ENCODE measurements at regions not wholly inside any gene's neighbourhood (a gene's known extent, or its start where the extent isn't known, plus 50 kb on each side); places are given as distances from the start of the nearest gene placed in this dataset.

DNA sequence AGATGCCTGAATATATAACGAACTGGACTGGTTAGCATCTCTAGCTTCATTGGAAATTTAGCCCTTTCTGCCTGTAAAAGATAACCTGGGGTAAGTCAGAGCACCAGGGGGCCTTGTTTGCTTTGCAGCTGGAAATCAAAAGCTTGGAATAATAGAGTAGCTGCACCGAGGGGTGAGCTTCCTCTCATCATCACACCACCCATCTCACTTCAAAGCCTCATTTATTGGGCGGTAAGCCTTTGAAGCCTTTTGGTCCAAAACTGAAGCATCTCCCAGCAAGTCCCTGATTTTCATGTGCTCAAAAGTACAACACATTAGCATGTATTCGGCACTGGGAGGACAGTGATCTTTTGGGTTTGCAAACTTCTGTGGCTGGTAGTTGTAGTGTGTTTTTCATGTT is 405.1 kb downstream of the FOXO1 start:
- no peak overlapping the region for H2AFZ ChIP-seq
- H3F3A ChIP-seq (replicated peaks; ENCODE audit: low read depth) = no peaks in the 10 kb centered on the region
- no peak overlapping the region for H3K4me3 ChIP-seq
- no peaks in the 10 kb centered on the region for H3K36me3 ChIP-seq (ENCODE audit: insufficient read depth)
- no peak overlapping the region for H3K4me2 ChIP-seq
- H3K4me3 Mint-ChIP-seq = no peak overlapping the region
- H3K27ac ChIP-seq (ENCODE audit: low read depth) = no peak overlapping the region
- 0 out of 2 replicates have a peak, but pooled peaks cover 7% of the 10 kb centered on the region for H3K4me1 ChIP-seq (ENCODE audit: insufficient read depth)
- DNase-seq (ENCODE audit: low spot score) = no peak
- H4K20me1 ChIP-seq (replicated peaks; ENCODE audit: insufficient read depth) = no peaks in the 10 kb centered on the region
- no peaks in the 10 kb centered on the region for H3K27me3 ChIP-seq (ENCODE audit: insufficient read depth)
- H3K79me2 ChIP-seq (replicated peaks; ENCODE audit: insufficient read depth) = no peaks in the 10 kb centered on the region
- no peaks in the 10 kb centered on the region for H3K9me3 Mint-ChIP-seq
- no peak for TF ChIP-seq ZNF114 (CRISPR knock-in tag; IDR thresholded peaks at IDR 0.05)
- TF ChIP-seq, protein P1, sequence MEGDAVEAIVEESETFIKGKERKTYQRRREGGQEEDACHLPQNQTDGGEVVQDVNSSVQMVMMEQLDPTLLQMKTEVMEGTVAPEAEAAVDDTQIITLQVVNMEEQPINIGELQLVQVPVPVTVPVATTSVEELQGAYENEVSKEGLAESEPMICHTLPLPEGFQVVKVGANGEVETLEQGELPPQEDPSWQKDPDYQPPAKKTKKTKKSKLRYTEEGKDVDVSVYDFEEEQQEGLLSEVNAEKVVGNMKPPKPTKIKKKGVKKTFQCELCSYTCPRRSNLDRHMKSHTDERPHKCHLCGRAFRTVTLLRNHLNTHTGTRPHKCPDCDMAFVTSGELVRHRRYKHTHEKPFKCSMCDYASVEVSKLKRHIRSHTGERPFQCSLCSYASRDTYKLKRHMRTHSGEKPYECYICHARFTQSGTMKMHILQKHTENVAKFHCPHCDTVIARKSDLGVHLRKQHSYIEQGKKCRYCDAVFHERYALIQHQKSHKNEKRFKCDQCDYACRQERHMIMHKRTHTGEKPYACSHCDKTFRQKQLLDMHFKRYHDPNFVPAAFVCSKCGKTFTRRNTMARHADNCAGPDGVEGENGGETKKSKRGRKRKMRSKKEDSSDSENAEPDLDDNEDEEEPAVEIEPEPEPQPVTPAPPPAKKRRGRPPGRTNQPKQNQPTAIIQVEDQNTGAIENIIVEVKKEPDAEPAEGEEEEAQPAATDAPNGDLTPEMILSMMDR (conservative IDR thresholded peaks at IDR 0.05; ENCODE audit: low read depth in 2 of 2) = no peak
- TF ChIP-seq ZNF331 (CRISPR knock-in tag; IDR thresholded peaks at IDR 0.05; ENCODE audit: low read depth) = no peak
- TF ChIP-seq JUNB (IDR thresholded peaks at IDR 0.05; ENCODE audit: unreplicated experiment) = no peak
- TF ChIP-seq EZH2 (IDR thresholded peaks at IDR 0.05; ENCODE audit: low read depth, unreplicated experiment) = no peak
- TF ChIP-seq CREB1 (CRISPR knock-in tag; IDR thresholded peaks at IDR 0.05; ENCODE audit: low read depth) = no peak
- TF ChIP-seq, protein P2, sequence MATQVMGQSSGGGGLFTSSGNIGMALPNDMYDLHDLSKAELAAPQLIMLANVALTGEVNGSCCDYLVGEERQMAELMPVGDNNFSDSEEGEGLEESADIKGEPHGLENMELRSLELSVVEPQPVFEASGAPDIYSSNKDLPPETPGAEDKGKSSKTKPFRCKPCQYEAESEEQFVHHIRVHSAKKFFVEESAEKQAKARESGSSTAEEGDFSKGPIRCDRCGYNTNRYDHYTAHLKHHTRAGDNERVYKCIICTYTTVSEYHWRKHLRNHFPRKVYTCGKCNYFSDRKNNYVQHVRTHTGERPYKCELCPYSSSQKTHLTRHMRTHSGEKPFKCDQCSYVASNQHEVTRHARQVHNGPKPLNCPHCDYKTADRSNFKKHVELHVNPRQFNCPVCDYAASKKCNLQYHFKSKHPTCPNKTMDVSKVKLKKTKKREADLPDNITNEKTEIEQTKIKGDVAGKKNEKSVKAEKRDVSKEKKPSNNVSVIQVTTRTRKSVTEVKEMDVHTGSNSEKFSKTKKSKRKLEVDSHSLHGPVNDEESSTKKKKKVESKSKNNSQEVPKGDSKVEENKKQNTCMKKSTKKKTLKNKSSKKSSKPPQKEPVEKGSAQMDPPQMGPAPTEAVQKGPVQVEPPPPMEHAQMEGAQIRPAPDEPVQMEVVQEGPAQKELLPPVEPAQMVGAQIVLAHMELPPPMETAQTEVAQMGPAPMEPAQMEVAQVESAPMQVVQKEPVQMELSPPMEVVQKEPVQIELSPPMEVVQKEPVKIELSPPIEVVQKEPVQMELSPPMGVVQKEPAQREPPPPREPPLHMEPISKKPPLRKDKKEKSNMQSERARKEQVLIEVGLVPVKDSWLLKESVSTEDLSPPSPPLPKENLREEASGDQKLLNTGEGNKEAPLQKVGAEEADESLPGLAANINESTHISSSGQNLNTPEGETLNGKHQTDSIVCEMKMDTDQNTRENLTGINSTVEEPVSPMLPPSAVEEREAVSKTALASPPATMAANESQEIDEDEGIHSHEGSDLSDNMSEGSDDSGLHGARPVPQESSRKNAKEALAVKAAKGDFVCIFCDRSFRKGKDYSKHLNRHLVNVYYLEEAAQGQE (IDR thresholded peaks at IDR 0.05; ENCODE audit: unreplicated experiment) = no peak
- TF ChIP-seq, protein P3, sequence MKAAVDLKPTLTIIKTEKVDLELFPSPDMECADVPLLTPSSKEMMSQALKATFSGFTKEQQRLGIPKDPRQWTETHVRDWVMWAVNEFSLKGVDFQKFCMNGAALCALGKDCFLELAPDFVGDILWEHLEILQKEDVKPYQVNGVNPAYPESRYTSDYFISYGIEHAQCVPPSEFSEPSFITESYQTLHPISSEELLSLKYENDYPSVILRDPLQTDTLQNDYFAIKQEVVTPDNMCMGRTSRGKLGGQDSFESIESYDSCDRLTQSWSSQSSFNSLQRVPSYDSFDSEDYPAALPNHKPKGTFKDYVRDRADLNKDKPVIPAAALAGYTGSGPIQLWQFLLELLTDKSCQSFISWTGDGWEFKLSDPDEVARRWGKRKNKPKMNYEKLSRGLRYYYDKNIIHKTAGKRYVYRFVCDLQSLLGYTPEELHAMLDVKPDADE (IDR thresholded peaks at IDR 0.05) = no peak
- TF ChIP-seq STAT1 (IDR thresholded peaks at IDR 0.05; ENCODE audit: unreplicated experiment) = no peak
- TF ChIP-seq NANOG (IDR thresholded peaks at IDR 0.05; ENCODE audit: borderline replicate concordance) = no peak
- TF ChIP-seq EZH2phosphoT487 (IDR thresholded peaks at IDR 0.05; ENCODE audit: unreplicated experiment) = no peak
- TF ChIP-seq POLR2AphosphoS5 (IDR thresholded peaks at IDR 0.05; ENCODE audit: low read depth) = no peak
- TF ChIP-seq, protein P4, sequence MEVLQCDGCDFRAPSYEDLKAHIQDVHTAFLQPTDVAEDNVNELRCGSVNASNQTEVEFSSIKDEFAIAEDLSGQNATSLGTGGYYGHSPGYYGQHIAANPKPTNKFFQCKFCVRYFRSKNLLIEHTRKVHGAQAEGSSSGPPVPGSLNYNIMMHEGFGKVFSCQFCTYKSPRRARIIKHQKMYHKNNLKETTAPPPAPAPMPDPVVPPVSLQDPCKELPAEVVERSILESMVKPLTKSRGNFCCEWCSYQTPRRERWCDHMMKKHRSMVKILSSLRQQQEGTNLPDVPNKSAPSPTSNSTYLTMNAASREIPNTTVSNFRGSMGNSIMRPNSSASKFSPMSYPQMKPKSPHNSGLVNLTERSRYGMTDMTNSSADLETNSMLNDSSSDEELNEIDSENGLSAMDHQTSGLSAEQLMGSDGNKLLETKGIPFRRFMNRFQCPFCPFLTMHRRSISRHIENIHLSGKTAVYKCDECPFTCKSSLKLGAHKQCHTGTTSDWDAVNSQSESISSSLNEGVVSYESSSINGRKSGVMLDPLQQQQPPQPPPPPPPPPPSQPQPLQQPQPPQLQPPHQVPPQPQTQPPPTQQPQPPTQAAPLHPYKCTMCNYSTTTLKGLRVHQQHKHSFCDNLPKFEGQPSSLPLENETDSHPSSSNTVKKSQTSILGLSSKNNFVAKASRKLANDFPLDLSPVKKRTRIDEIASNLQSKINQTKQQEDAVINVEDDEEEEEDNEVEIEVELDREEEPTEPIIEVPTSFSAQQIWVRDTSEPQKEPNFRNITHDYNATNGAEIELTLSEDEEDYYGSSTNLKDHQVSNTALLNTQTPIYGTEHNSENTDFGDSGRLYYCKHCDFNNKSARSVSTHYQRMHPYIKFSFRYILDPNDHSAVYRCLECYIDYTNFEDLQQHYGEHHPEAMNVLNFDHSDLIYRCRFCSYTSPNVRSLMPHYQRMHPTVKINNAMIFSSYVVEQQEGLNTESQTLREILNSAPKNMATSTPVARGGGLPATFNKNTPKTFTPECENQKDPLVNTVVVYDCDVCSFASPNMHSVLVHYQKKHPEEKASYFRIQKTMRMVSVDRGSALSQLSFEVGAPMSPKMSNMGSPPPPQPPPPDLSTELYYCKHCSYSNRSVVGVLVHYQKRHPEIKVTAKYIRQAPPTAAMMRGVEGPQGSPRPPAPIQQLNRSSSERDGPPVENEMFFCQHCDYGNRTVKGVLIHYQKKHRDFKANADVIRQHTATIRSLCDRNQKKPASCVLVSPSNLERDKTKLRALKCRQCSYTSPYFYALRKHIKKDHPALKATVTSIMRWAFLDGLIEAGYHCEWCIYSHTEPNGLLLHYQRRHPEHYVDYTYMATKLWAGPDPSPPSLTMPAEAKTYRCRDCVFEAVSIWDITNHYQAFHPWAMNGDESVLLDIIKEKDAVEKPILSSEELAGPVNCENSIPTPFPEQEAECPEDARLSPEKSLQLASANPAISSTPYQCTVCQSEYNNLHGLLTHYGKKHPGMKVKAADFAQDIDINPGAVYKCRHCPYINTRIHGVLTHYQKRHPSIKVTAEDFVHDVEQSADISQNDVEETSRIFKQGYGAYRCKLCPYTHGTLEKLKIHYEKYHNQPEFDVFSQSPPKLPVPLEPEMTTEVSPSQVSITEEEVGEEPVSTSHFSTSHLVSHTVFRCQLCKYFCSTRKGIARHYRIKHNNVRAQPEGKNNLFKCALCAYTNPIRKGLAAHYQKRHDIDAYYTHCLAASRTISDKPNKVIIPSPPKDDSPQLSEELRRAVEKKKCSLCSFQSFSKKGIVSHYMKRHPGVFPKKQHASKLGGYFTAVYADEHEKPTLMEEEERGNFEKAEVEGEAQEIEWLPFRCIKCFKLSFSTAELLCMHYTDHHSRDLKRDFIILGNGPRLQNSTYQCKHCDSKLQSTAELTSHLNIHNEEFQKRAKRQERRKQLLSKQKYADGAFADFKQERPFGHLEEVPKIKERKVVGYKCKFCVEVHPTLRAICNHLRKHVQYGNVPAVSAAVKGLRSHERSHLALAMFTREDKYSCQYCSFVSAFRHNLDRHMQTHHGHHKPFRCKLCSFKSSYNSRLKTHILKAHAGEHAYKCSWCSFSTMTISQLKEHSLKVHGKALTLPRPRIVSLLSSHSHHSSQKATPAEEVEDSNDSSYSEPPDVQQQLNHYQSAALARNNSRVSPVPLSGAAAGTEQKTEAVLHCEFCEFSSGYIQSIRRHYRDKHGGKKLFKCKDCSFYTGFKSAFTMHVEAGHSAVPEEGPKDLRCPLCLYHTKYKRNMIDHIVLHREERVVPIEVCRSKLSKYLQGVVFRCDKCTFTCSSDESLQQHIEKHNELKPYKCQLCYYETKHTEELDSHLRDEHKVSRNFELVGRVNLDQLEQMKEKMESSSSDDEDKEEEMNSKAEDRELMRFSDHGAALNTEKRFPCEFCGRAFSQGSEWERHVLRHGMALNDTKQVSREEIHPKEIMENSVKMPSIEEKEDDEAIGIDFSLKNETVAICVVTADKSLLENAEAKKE (CRISPR knock-in tag; IDR thresholded peaks at IDR 0.05) = no peak
- peaks cover 9% of the 10 kb centered on the region for H3K4me1 Mint-ChIP-seq
- ATAC-seq = no peak
- H3K27me3 Mint-ChIP-seq (ENCODE audit: insufficient read depth, low read depth, poor library complexity) = no peaks in the 10 kb centered on the region
- H3K36me3 Mint-ChIP-seq (ENCODE audit: low read depth) = no peaks in the 10 kb centered on the region
- H3K27ac Mint-ChIP-seq = no peak overlapping the region
- no peaks in the 10 kb centered on the region for H3K9me2 ChIP-seq (ENCODE audit: insufficient read depth)

All from GM23338 (cell line).